ENCODE measurements at regions not wholly inside any gene's neighbourhood (a gene's known extent, or its start where the extent isn't known, plus 50 kb on each side); places are given as distances from the start of the nearest gene placed in this dataset.

DNA sequence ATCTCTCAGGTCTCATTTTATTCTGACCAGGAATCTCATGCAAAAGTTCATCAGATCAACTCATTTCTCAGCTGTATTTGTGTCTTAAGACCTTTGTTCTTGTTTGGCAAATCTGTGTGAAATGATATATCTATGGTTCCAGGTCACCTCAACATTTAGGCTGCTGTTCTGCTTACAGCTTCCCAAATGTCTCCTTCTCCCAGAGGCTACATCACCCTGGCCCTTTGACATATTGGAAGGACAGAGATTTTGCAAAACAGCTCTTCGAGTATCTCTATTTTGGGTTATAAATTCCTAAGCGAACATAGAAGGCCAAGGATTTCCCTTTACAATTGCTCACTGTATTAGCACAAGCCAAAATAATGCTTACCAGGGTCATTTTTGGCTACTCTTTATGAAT lies 57.5 kb upstream of the GIMD1 start:
- TF ChIP-seq, protein P1, sequence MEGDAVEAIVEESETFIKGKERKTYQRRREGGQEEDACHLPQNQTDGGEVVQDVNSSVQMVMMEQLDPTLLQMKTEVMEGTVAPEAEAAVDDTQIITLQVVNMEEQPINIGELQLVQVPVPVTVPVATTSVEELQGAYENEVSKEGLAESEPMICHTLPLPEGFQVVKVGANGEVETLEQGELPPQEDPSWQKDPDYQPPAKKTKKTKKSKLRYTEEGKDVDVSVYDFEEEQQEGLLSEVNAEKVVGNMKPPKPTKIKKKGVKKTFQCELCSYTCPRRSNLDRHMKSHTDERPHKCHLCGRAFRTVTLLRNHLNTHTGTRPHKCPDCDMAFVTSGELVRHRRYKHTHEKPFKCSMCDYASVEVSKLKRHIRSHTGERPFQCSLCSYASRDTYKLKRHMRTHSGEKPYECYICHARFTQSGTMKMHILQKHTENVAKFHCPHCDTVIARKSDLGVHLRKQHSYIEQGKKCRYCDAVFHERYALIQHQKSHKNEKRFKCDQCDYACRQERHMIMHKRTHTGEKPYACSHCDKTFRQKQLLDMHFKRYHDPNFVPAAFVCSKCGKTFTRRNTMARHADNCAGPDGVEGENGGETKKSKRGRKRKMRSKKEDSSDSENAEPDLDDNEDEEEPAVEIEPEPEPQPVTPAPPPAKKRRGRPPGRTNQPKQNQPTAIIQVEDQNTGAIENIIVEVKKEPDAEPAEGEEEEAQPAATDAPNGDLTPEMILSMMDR (conservative IDR thresholded peaks at IDR 0.05) = no peak
- TF ChIP-seq ZFX (IDR thresholded peaks at IDR 0.05) = no peak
